Loucy (cell line): ENCODE measurements at regions not wholly inside any gene's neighbourhood (a gene's known extent, or its start where the extent isn't known, plus 50 kb on each side); places are given as distances from the start of the nearest gene placed in this dataset.

ENCODE experiments used
- H2AFZ ChIP-seq: fragments of 200-600 bp; sonication (generic); 2 replicates; pipeline ENCODE4 v1.6.0; 2016; ENCODE audit warnings: antibody characterized with exemption, mild to moderate bottlenecking, low read length, moderate library complexity
- H3F3A ChIP-seq: fragments of 200-600 bp; 2 replicates; pipeline ENCODE4 v1.6.0; 2016; ENCODE audit warnings: antibody characterized with exemption, low read depth, mild to moderate bottlenecking
- H3K27me3 ChIP-seq: fragments of 200-600 bp; sonication (generic); 2 replicates; pipeline ENCODE4 v1.6.1; 2014; ENCODE audit warnings: low read length, mild to moderate bottlenecking; ENCODE audit not compliant: insufficient read depth, poor library complexity, severe bottlenecking
- H3K36me3 ChIP-seq: fragments of 200-600 bp; sonication (generic); 2 replicates; pipeline ENCODE4 v1.6.1; 2016; ENCODE audit warnings: low read length; ENCODE audit not compliant: insufficient read depth
- H3K4me1 ChIP-seq: fragments of 200-600 bp; sonication (generic); 2 replicates; pipeline ENCODE4 v1.5.1; 2014; ENCODE audit warnings: low read length, mild to moderate bottlenecking; ENCODE audit not compliant: insufficient read depth, poor library complexity, severe bottlenecking
- H3K4me2 ChIP-seq: fragments of 200-600 bp; sonication (generic); 2 replicates; pipeline ENCODE4 v1.6.0; 2014; ENCODE audit warnings: antibody characterized with exemption, low read length, low read depth, mild to moderate bottlenecking; ENCODE audit not compliant: poor library complexity, severe bottlenecking
- H3K4me3 ChIP-seq: fragments of 200-600 bp; sonication (generic); 2 replicates; pipeline ENCODE4 v1.5.1; 2014; ENCODE audit warnings: low read length, mild to moderate bottlenecking, mixed read lengths; ENCODE audit not compliant: poor library complexity, severe bottlenecking
- H3K79me2 ChIP-seq: fragments of 200-600 bp; sonication (generic); 2 replicates; pipeline ENCODE4 v1.6.1; 2014; ENCODE audit warnings: low read length; ENCODE audit not compliant: insufficient read depth
- H3K9ac ChIP-seq: fragments of 200-600 bp; sonication (generic); 2 replicates; pipeline ENCODE4 v1.6.0; 2014; ENCODE audit warnings: mild to moderate bottlenecking, low read depth, low read length, moderate library complexity; ENCODE audit not compliant: poor library complexity, severe bottlenecking
- H3K9me2 ChIP-seq: fragments of 200-600 bp; sonication (generic); replicated peaks from 2 replicates; pipeline ENCODE4 v1.6.1; 2016; ENCODE audit warnings: low read depth, low read length, mixed read lengths
- H3K9me3 ChIP-seq: fragments of 200-600 bp; sonication (generic); 2 replicates; pipeline ENCODE4 v1.6.1; 2014; ENCODE audit warnings: mild to moderate bottlenecking, antibody characterized with exemption, low read length, low read depth; ENCODE audit not compliant: insufficient read depth
- H4K20me1 ChIP-seq: fragments of 200-600 bp; sonication (generic); 2 replicates; pipeline ENCODE4 v1.6.0; 2014; ENCODE audit warnings: antibody characterized with exemption, low read length, mild to moderate bottlenecking; ENCODE audit not compliant: insufficient read depth, poor library complexity, severe bottlenecking
- EZH2phosphoT487 ChIP-seq: fragments of 200-600 bp; IDR thresholded peaks from 2 replicates; pipeline ENCODE4 v1.6.1; 2018; ENCODE audit warnings: antibody characterized with exemption, mild to moderate bottlenecking, moderate library complexity, borderline replicate concordance
- TF ChIP-seq, protein P1 (sequence below): fragments of 200-600 bp; sonication (generic); conservative IDR thresholded peaks from 2 replicates; pipeline ENCODE4 v1.5.1; 2014; ENCODE audit warnings: mild to moderate bottlenecking, antibody characterized with exemption, low read length

- H3K9me2 ChIP-seq, result no peaks in the 10 kb centered on the region
Observed at GRCh38 chr3:117920253-117920898, 1114.3 kb downstream of the IGSF11 start.

DNA sequence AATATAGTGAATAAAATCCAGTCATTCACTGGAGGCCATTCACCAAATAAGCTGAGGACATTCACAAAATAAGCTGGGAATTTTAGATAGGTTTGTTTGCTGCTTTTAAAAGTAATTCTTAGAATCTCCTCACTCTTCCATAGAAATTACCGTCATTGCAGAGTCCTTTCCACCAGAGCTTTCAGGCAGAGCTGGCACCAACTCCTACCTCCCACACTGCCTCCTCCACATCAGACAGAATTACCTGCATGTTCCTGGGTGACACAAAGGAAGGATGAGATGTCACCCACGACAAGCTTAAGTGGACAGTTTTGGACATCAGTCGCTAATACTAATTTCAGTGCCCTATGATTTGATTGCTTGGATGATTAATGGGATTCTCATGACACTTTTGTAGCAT is 1113.2 kb downstream of the IGSF11 start:
- H4K20me1 ChIP-seq, result no peaks in the 10 kb centered on the region

More at GRCh38 chr3:117920253-117920898, 1114.3 kb downstream of the IGSF11 start:
- no peaks in the 10 kb centered on the region for H3K9me3 ChIP-seq
- H3K79me2 ChIP-seq, result no peaks in the 10 kb centered on the region
- H2AFZ ChIP-seq, result no peak overlapping the region
- no peak for TF ChIP-seq EZH2phosphoT487
- TF ChIP-seq, protein P1, sequence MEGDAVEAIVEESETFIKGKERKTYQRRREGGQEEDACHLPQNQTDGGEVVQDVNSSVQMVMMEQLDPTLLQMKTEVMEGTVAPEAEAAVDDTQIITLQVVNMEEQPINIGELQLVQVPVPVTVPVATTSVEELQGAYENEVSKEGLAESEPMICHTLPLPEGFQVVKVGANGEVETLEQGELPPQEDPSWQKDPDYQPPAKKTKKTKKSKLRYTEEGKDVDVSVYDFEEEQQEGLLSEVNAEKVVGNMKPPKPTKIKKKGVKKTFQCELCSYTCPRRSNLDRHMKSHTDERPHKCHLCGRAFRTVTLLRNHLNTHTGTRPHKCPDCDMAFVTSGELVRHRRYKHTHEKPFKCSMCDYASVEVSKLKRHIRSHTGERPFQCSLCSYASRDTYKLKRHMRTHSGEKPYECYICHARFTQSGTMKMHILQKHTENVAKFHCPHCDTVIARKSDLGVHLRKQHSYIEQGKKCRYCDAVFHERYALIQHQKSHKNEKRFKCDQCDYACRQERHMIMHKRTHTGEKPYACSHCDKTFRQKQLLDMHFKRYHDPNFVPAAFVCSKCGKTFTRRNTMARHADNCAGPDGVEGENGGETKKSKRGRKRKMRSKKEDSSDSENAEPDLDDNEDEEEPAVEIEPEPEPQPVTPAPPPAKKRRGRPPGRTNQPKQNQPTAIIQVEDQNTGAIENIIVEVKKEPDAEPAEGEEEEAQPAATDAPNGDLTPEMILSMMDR, result no peak
- no peak overlapping the region for H3K9ac ChIP-seq
- no peaks in the 10 kb centered on the region for H3K4me1 ChIP-seq
- H3K4me2 ChIP-seq, result no peak overlapping the region
- H3K36me3 ChIP-seq, result no peaks in the 10 kb centered on the region
- no peaks in the 10 kb centered on the region for H3K27me3 ChIP-seq
- no peak overlapping the region for H3K4me3 ChIP-seq
- H3F3A ChIP-seq, result no peaks in the 10 kb centered on the region
- H4K20me1 ChIP-seq, result no peaks in the 10 kb centered on the region

DNA sequence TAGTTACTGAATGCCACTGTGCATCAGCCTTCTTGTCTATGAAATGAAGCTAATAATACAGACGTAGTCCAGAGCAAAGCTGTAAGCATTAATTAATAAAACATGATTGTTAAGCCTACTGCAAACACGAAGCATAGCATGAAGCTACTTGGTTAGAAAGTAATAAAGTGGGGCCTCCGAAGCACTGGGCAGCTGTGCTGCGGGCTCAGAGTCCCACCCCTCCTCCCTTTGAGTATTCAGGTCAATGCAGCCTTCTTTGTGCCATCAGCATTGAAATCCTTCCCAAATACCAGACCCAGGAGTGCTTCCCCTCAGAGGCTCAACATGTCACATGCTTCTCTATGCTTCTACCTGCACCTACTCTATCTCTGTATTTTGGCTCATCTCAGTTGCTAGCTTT is 1112.6 kb downstream of the IGSF11 start:
- Histone ChIP-seq H3F3A (no peaks in the 10 kb centered on the region), H3K4me3 (no peak overlapping the region), H4K20me1 (no peaks in the 10 kb centered on the region), H3K9me2 (no peaks in the 10 kb centered on the region), H3K4me1 (no peaks in the 10 kb centered on the region), H3K27me3 (no peaks in the 10 kb centered on the region), H3K36me3 (no peaks in the 10 kb centered on the region), H3K9ac (no peak overlapping the region), H3K79me2 (no peaks in the 10 kb centered on the region), H3K4me2 (no peak overlapping the region), H2AFZ (no peak overlapping the region), H3K9me3 (no peaks in the 10 kb centered on the region)
- TF ChIP-seq, protein P1, result no peak
- TF ChIP-seq EZH2phosphoT487, result no peak

More for the DNA sequence above, 1113.2 kb downstream of the IGSF11 start:
- Histone ChIP-seq H2AFZ (no peak overlapping the region), H3F3A (no peaks in the 10 kb centered on the region), H3K4me3 (no peak overlapping the region), H3K27me3 (no peaks in the 10 kb centered on the region), H3K4me2 (no peak overlapping the region), H3K36me3 (no peaks in the 10 kb centered on the region), H3K9ac (no peak overlapping the region), H3K9me2 (no peaks in the 10 kb centered on the region), H3K9me3 (no peaks in the 10 kb centered on the region), H3K79me2 (no peaks in the 10 kb centered on the region), H3K4me1 (no peaks in the 10 kb centered on the region)
- TF ChIP-seq, protein P1, result no peak
- no peak for TF ChIP-seq EZH2phosphoT487
